Activated B cell treated with CpG ODN at 0.5 μM for 24 hours (primary cell): ENCODE measurements at regions not wholly inside any gene's neighbourhood (a gene's known extent, or its start where the extent isn't known, plus 50 kb on each side); places are given as distances from the start of the nearest gene placed in this dataset.

ENCODE experiments used
- ATAC-seq: fragments of 200-7000 bp; cut with Tn5 transposase; one replicate; pipeline ENCODE4 v1.10.0; 2021; ENCODE audit warnings: low read depth, mild to moderate bottlenecking, moderate library complexity
- CTCF ChIA-PET: fragments of 350-600 bp; sonication (Branson Sonifier 250); formaldehyde crosslinking; loops from one replicate; lab custom pipeline; 2021; ENCODE audit warnings: antibody characterized with exemption; lab: Charles Lee
- POLR2A ChIA-PET: fragments of 350-600 bp; sonication (Branson Sonifier 250); formaldehyde crosslinking; loops from one replicate; lab custom pipeline; 2021; ENCODE audit warnings: antibody characterized with exemption; lab: Charles Lee
- DNase-seq: peaks from one replicate; pipeline ENCODE4 v3.0.0; 2022
- H3K27ac Mint-ChIP-seq: one replicate; pipeline ENCODE4 v1.8.0; 2020; ENCODE audit warnings: mixed read lengths
- H3K27me3 Mint-ChIP-seq: one replicate; pipeline ENCODE4 v1.8.0; 2021; ENCODE audit warnings: mixed read lengths
- H3K36me3 Mint-ChIP-seq: one replicate; pipeline ENCODE4 v1.8.0; 2021; ENCODE audit warnings: low read depth, mixed read lengths
- H3K4me1 Mint-ChIP-seq: one replicate; pipeline ENCODE4 v1.8.0; 2021; ENCODE audit warnings: mixed read lengths
- H3K4me3 Mint-ChIP-seq: one replicate; pipeline ENCODE4 v1.8.0; 2020; ENCODE audit warnings: mild to moderate bottlenecking, mixed read lengths
- H3K9me3 Mint-ChIP-seq: one replicate; pipeline ENCODE4 v1.8.0; 2020; ENCODE audit warnings: mixed read lengths
- CTCF ChIP-seq: fragments of 200-600 bp; IDR thresholded peaks from one replicate; pipeline ENCODE4 v1.8.0; 2022; ENCODE audit warnings: antibody characterized with exemption, mild to moderate bottlenecking
- intact Hi-C: fragments of 100-400 bp; cut with micrococcal nuclease; formaldehyde crosslinking; loops from one replicate; pipeline ENCODE4 v1.15.1; 2024

- intact Hi-C loops: no loop called here
- CTCF ChIA-PET: no interaction called here
Observed at GRCh38 chr4:141890279-141890678, 253.9 kb downstream of the IL15 start.

GRCh38 chr4:141891260-141892120 is 255.1 kb downstream of the IL15 start:
- no peak for DNase-seq
- Mint-ChIP-seq H3K36me3 (no peaks in the 10 kb centered on the region), H3K4me1 (no peaks in the 10 kb centered on the region), H3K27me3 (no peaks in the 10 kb centered on the region), H3K27ac (no peak overlapping the region), H3K9me3 (no peaks in the 10 kb centered on the region), H3K4me3 (no peak overlapping the region)
- ChIA-PET CTCF (no interaction called here), POLR2A (no interaction called here)
- intact Hi-C loops: no loop called here
- no peak for ATAC-seq
- TF ChIP-seq CTCF: no peak

More at GRCh38 chr4:141890279-141890678, 253.9 kb downstream of the IL15 start:
- no peaks in the 10 kb centered on the region for H3K36me3 Mint-ChIP-seq
- no peaks in the 10 kb centered on the region for H3K27me3 Mint-ChIP-seq
- DNase-seq (no peak), ATAC-seq (no peak)
- POLR2A ChIA-PET: no interaction called here
- H3K4me3 Mint-ChIP-seq: no peak overlapping the region
- H3K9me3 Mint-ChIP-seq: no peaks in the 10 kb centered on the region
- TF ChIP-seq CTCF: no peak
- H3K27ac Mint-ChIP-seq: no peak overlapping the region
- H3K4me1 Mint-ChIP-seq: no peaks in the 10 kb centered on the region

GRCh38 chr4:141896687-141897086 is 260.3 kb downstream of the IL15 start:
- Mint-ChIP-seq H3K9me3 (no peaks in the 10 kb centered on the region), H3K27me3 (no peaks in the 10 kb centered on the region), H3K4me1 (no peaks in the 10 kb centered on the region), H3K27ac (no peak overlapping the region), H3K36me3 (no peaks in the 10 kb centered on the region), H3K4me3 (no peak overlapping the region)
- ATAC-seq: no peak
- CTCF ChIA-PET: no interaction called here
- POLR2A ChIA-PET: no interaction called here
- intact Hi-C loops: no loop called here
- DNase-seq: no peak
- TF ChIP-seq CTCF: no peak

GRCh38 chr4:141898346-141898745 is 262.0 kb downstream of the IL15 start:
- H3K9me3 Mint-ChIP-seq: no peaks in the 10 kb centered on the region
- TF ChIP-seq CTCF: no peak
- ATAC-seq: no peak
- ChIA-PET CTCF (no interaction called here), POLR2A (no interaction called here)
- no peak overlapping the region for H3K4me3 Mint-ChIP-seq
- no peak for DNase-seq
- H3K36me3 Mint-ChIP-seq: no peaks in the 10 kb centered on the region
- intact Hi-C loops: no loop called here
- no peaks in the 10 kb centered on the region for H3K27me3 Mint-ChIP-seq
- no peak overlapping the region for H3K27ac Mint-ChIP-seq
- no peaks in the 10 kb centered on the region for H3K4me1 Mint-ChIP-seq

GRCh38 chr4:141899103-141899502 is 262.7 kb downstream of the IL15 start:
- ATAC-seq (no peak), DNase-seq (no peak)
- no peaks in the 10 kb centered on the region for H3K36me3 Mint-ChIP-seq
- H3K9me3 Mint-ChIP-seq: no peaks in the 10 kb centered on the region
- H3K4me3 Mint-ChIP-seq: no peak overlapping the region
- CTCF ChIA-PET: no interaction called here
- H3K27me3 Mint-ChIP-seq: no peaks in the 10 kb centered on the region
- H3K27ac Mint-ChIP-seq: no peak overlapping the region
- TF ChIP-seq CTCF: no peak
- POLR2A ChIA-PET: no interaction called here
- intact Hi-C loops: no loop called here
- no peaks in the 10 kb centered on the region for H3K4me1 Mint-ChIP-seq
